ENCODE measurements at regions not wholly inside any gene's neighbourhood (a gene's known extent, or its start where the extent isn't known, plus 50 kb on each side); places are given as distances from the start of the nearest gene placed in this dataset.

GRCh38 chr13:112184261-112184660, 117.3 kb downstream of the SOX1 start:
- 90% methylated on average over 14 of the region's 14 CpGs for WGBS (ENCODE audit: low lambda C conversion rate, missing lambda C conversion rate)
- Histone ChIP-seq H2AFZ (no peak overlapping the region), H3K4me3 (no peak overlapping the region), H3K36me3 (replicated peaks; ENCODE audit: insufficient read depth, low read depth) (no peaks in the 10 kb centered on the region), H3K79me2 (no peaks in the 10 kb centered on the region), H3K4me2 (no peak overlapping the region), H3K9me2 (replicated peaks; ENCODE audit: insufficient read depth) (no peaks in the 10 kb centered on the region), H3K4me1 (ENCODE audit: insufficient read depth) (no peaks in the 10 kb centered on the region), H3K27me3 (no peaks in the 10 kb centered on the region), H4K20me1 (ENCODE audit: insufficient read depth, poor library complexity, severe bottlenecking) (no peaks in the 10 kb centered on the region), H3K9me3 (ENCODE audit: low read depth) (no peaks in the 10 kb centered on the region), H3K27ac (no peak overlapping the region)
- TF ChIP-seq EZH2phosphoT487 (IDR thresholded peaks at IDR 0.05; ENCODE audit: low read depth, severe bottlenecking, unreplicated experiment) (no peak), EZH2 (IDR thresholded peaks at IDR 0.05; ENCODE audit: borderline replicate concordance) (no peak), CTCF (IDR thresholded peaks at IDR 0.05; ENCODE audit: poor library complexity) (no peak)
- no peak for DNase-seq (ENCODE audit: low spot score)

GRCh38 chr13:112184851-112185371, 118.0 kb downstream of the SOX1 start:
- H4K20me1 ChIP-seq (ENCODE audit: insufficient read depth, poor library complexity, severe bottlenecking): no peaks in the 10 kb centered on the region
- H3K4me2 ChIP-seq: no peak overlapping the region
- 94% methylated on average over 15 of the region's 15 CpGs for WGBS (ENCODE audit: low lambda C conversion rate, missing lambda C conversion rate)
- no peak for DNase-seq (ENCODE audit: low spot score)
- no peak for TF ChIP-seq EZH2phosphoT487 (IDR thresholded peaks at IDR 0.05; ENCODE audit: low read depth, severe bottlenecking, unreplicated experiment)
- TF ChIP-seq CTCF (IDR thresholded peaks at IDR 0.05; ENCODE audit: poor library complexity): no peak
- no peak for TF ChIP-seq EZH2 (IDR thresholded peaks at IDR 0.05; ENCODE audit: borderline replicate concordance)
- no peak overlapping the region for H3K4me3 ChIP-seq
- no peaks in the 10 kb centered on the region for H3K79me2 ChIP-seq
- H3K9me3 ChIP-seq (ENCODE audit: low read depth): no peaks in the 10 kb centered on the region
- H3K27ac ChIP-seq: no peak overlapping the region
- H3K9me2 ChIP-seq (replicated peaks; ENCODE audit: insufficient read depth): no peaks in the 10 kb centered on the region
- no peaks in the 10 kb centered on the region for H3K36me3 ChIP-seq (replicated peaks; ENCODE audit: insufficient read depth, low read depth)
- no peak overlapping the region for H2AFZ ChIP-seq
- no peaks in the 10 kb centered on the region for H3K4me1 ChIP-seq (ENCODE audit: insufficient read depth)
- H3K27me3 ChIP-seq: no peaks in the 10 kb centered on the region

GRCh38 chr13:112185466-112185865, 118.5 kb downstream of the SOX1 start:
- TF ChIP-seq CTCF (IDR thresholded peaks at IDR 0.05; ENCODE audit: poor library complexity): no peak
- TF ChIP-seq EZH2phosphoT487 (IDR thresholded peaks at IDR 0.05; ENCODE audit: low read depth, severe bottlenecking, unreplicated experiment): no peak
- H3K36me3 ChIP-seq (replicated peaks; ENCODE audit: insufficient read depth, low read depth): no peaks in the 10 kb centered on the region
- no peak overlapping the region for H3K4me3 ChIP-seq
- no peaks in the 10 kb centered on the region for H3K79me2 ChIP-seq
- H3K9me3 ChIP-seq (ENCODE audit: low read depth): no peaks in the 10 kb centered on the region
- H2AFZ ChIP-seq: no peak overlapping the region
- H3K4me2 ChIP-seq: no peak overlapping the region
- no peak for DNase-seq (ENCODE audit: low spot score)
- H3K9me2 ChIP-seq (replicated peaks; ENCODE audit: insufficient read depth): no peaks in the 10 kb centered on the region
- H3K27ac ChIP-seq: no peak overlapping the region
- 89% methylated on average over 9 of the region's 9 CpGs for WGBS (ENCODE audit: low lambda C conversion rate, missing lambda C conversion rate)
- H4K20me1 ChIP-seq (ENCODE audit: insufficient read depth, poor library complexity, severe bottlenecking): no peaks in the 10 kb centered on the region
- no peaks in the 10 kb centered on the region for H3K4me1 ChIP-seq (ENCODE audit: insufficient read depth)
- no peaks in the 10 kb centered on the region for H3K27me3 ChIP-seq

GRCh38 chr13:112186091-112186490, 119.1 kb downstream of the SOX1 start:
- no peak for DNase-seq (ENCODE audit: low spot score)
- H3K4me1 ChIP-seq (ENCODE audit: insufficient read depth): no peaks in the 10 kb centered on the region
- no peaks in the 10 kb centered on the region for H3K9me2 ChIP-seq (replicated peaks; ENCODE audit: insufficient read depth)
- no peaks in the 10 kb centered on the region for H3K36me3 ChIP-seq (replicated peaks; ENCODE audit: insufficient read depth, low read depth)
- H3K27ac ChIP-seq: no peak overlapping the region
- H3K79me2 ChIP-seq: no peaks in the 10 kb centered on the region
- no peak overlapping the region for H3K4me3 ChIP-seq
- no peak overlapping the region for H3K4me2 ChIP-seq
- no peaks in the 10 kb centered on the region for H4K20me1 ChIP-seq (ENCODE audit: insufficient read depth, poor library complexity, severe bottlenecking)
- no peaks in the 10 kb centered on the region for H3K27me3 ChIP-seq
- no peak overlapping the region for H2AFZ ChIP-seq
- WGBS (ENCODE audit: low lambda C conversion rate, missing lambda C conversion rate): 93% methylated on average over 6 of the region's 6 CpGs
- TF ChIP-seq CTCF (IDR thresholded peaks at IDR 0.05; ENCODE audit: poor library complexity): no peak
- TF ChIP-seq EZH2 (IDR thresholded peaks at IDR 0.05; ENCODE audit: borderline replicate concordance): no peak
- no peak for TF ChIP-seq EZH2phosphoT487 (IDR thresholded peaks at IDR 0.05; ENCODE audit: low read depth, severe bottlenecking, unreplicated experiment)
- no peaks in the 10 kb centered on the region for H3K9me3 ChIP-seq (ENCODE audit: low read depth)
